OCI-LY1 (cell line): ENCODE measurements at regions not wholly inside any gene's neighbourhood (a gene's known extent, or its start where the extent isn't known, plus 50 kb on each side); places are given as distances from the start of the nearest gene placed in this dataset.

ENCODE experiments used
- H2AFZ ChIP-seq: fragments of 200-600 bp; sonication (generic), shearing (Covaris generic); 2 replicates; pipeline ENCODE4 v1.6.0; 2014; ENCODE audit warnings: antibody characterized with exemption, mild to moderate bottlenecking, low read length
- H3F3A ChIP-seq: fragments of 200-600 bp; sonication (generic), shearing (Covaris generic); 2 replicates; pipeline ENCODE4 v1.6.0; 2014; ENCODE audit warnings: mild to moderate bottlenecking, antibody characterized with exemption, low read length, moderate library complexity; ENCODE audit not compliant: insufficient read depth
- H3K27ac ChIP-seq: fragments of 200-600 bp; sonication (generic); 2 replicates; pipeline ENCODE4 v1.5.1; 2014; ENCODE audit warnings: low read length, mixed run types, mild to moderate bottlenecking, low read depth; ENCODE audit not compliant: poor library complexity, severe bottlenecking
- H3K27me3 ChIP-seq: fragments of 200-600 bp; sonication (generic); 2 replicates; pipeline ENCODE4 v1.6.0; 2014; ENCODE audit warnings: antibody characterized with exemption, mild to moderate bottlenecking, low read length, moderate library complexity; ENCODE audit not compliant: insufficient read depth
- H3K36me3 ChIP-seq: fragments of 200-600 bp; sonication (generic); 2 replicates; pipeline ENCODE4 v1.6.1; 2014; ENCODE audit warnings: mild to moderate bottlenecking, antibody characterized with exemption, low read length, moderate library complexity, mixed read lengths; ENCODE audit not compliant: insufficient read depth
- H3K4me1 ChIP-seq: fragments of 200-600 bp; sonication (generic); 2 replicates; pipeline ENCODE4 v1.5.1; 2014; ENCODE audit warnings: mild to moderate bottlenecking, low read length, moderate library complexity; ENCODE audit not compliant: insufficient read depth, severe bottlenecking
- H3K4me2 ChIP-seq: fragments of 200-600 bp; sonication (generic), shearing (Covaris generic); 2 replicates; pipeline ENCODE4 v1.6.1; 2014; ENCODE audit warnings: low read length
- H3K4me3 ChIP-seq: fragments of 200-600 bp; sonication (generic); 2 replicates; pipeline ENCODE4 v1.5.1; 2014; ENCODE audit warnings: low read length, low read depth, mild to moderate bottlenecking, mixed read lengths; ENCODE audit not compliant: poor library complexity, severe bottlenecking
- H3K79me2 ChIP-seq: fragments of 200-600 bp; shearing (Covaris generic); 2 replicates; pipeline ENCODE4 v1.6.1; 2016; ENCODE audit warnings: mixed run types, low read length, mixed read lengths; ENCODE audit not compliant: insufficient read depth
- H3K9ac ChIP-seq: fragments of 200-600 bp; sonication (generic), shearing (Covaris generic); 2 replicates; pipeline ENCODE4 v1.6.1; 2014; ENCODE audit warnings: mild to moderate bottlenecking, low read length, mixed read lengths
- H3K9me2 ChIP-seq: fragments of 200-600 bp; sonication (generic), shearing (Covaris generic); 2 replicates; pipeline ENCODE4 v1.6.1; 2014; ENCODE audit warnings: low read depth, mild to moderate bottlenecking, low read length, mixed read lengths
- H3K9me3 ChIP-seq: fragments of 200-600 bp; shearing (Covaris generic); 2 replicates; pipeline ENCODE4 v1.6.1; 2014; ENCODE audit warnings: low read length, mixed read lengths
- H4K20me1 ChIP-seq: fragments of 200-600 bp; sonication (generic), shearing (Covaris generic); 2 replicates; pipeline ENCODE4 v1.6.0; 2016; ENCODE audit warnings: mild to moderate bottlenecking, low read length; ENCODE audit not compliant: insufficient read depth
- EZH2 ChIP-seq: fragments of 200-600 bp; sonication (generic), shearing (Covaris generic); IDR thresholded peaks from 2 replicates; pipeline ENCODE4 v1.8.0; 2017; ENCODE audit warnings: borderline replicate concordance, mixed run types, mild to moderate bottlenecking, antibody characterized with exemption, low read length, moderate library complexity, mixed read lengths
- TF ChIP-seq, protein P1 (sequence below): fragments of 200-600 bp; sonication (generic), shearing (Covaris generic); IDR thresholded peaks from 2 replicates; pipeline ENCODE4 v1.5.1; 2017; ENCODE audit warnings: mild to moderate bottlenecking, antibody characterized with exemption, low read length, moderate library complexity, mixed read lengths

DNA sequence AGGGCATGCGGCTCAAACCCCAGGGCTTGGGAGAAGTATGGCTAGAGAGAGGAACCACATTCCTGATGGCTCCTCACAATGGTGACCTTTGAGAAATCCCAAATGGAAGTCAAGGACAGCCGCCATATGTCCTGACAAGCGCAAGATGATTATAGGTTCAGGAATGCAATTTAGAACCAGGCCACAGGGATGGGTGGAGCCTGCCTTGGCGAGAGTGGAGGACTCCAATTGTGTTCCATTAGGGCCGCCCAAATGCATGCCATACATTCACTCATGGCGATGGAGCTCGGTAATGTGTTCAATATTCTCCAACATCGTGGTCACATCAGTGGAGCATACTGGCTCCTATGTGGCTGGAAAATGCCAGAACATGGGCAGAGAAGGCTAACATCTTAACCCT lies 662.9 kb upstream of the ID2 start:
- H3K9me2 ChIP-seq, result no peaks in the 10 kb centered on the region
- no peak overlapping the region for H3K9ac ChIP-seq
- H3K36me3 ChIP-seq, result no peaks in the 10 kb centered on the region
- no peaks in the 10 kb centered on the region for H4K20me1 ChIP-seq
- H3K27ac ChIP-seq, result no peak overlapping the region
- H3F3A ChIP-seq, result no peaks in the 10 kb centered on the region
- no peaks in the 10 kb centered on the region for H3K79me2 ChIP-seq
- TF ChIP-seq, protein P1, sequence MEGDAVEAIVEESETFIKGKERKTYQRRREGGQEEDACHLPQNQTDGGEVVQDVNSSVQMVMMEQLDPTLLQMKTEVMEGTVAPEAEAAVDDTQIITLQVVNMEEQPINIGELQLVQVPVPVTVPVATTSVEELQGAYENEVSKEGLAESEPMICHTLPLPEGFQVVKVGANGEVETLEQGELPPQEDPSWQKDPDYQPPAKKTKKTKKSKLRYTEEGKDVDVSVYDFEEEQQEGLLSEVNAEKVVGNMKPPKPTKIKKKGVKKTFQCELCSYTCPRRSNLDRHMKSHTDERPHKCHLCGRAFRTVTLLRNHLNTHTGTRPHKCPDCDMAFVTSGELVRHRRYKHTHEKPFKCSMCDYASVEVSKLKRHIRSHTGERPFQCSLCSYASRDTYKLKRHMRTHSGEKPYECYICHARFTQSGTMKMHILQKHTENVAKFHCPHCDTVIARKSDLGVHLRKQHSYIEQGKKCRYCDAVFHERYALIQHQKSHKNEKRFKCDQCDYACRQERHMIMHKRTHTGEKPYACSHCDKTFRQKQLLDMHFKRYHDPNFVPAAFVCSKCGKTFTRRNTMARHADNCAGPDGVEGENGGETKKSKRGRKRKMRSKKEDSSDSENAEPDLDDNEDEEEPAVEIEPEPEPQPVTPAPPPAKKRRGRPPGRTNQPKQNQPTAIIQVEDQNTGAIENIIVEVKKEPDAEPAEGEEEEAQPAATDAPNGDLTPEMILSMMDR, result no peak
- TF ChIP-seq EZH2, result no peak
- no peak overlapping the region for H2AFZ ChIP-seq
- no peaks in the 10 kb centered on the region for H3K27me3 ChIP-seq
- H3K4me1 ChIP-seq, result no peaks in the 10 kb centered on the region
- H3K4me2 ChIP-seq, result no peak overlapping the region
- no peak overlapping the region for H3K4me3 ChIP-seq
- H3K9me3 ChIP-seq, result peaks cover 8% of the 10 kb centered on the region; the same call in 1 of the 2 replicates

DNA sequence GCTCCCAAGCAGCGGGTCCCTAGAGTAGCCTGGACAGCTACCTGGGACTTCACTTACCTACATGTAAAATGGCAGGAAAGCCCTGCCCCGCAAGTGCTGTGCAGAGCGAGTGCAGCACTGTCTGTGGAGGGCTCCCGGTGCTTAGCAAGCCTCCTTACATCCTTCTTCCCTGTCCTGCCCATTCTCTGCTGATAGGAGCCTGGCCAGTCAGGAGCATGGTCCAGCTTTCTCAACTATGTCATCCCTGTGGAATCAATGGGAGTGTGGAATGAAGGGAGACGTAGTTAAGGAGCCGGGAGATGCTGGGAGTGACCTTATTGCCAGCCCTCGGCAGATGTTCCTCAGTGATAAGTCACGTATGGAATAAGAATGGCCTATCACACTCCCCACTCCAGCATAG lies 661.9 kb upstream of the ID2 start:
- Histone ChIP-seq H4K20me1 (no peaks in the 10 kb centered on the region), H3K27ac (no peak overlapping the region), H3K4me1 (no peaks in the 10 kb centered on the region), H2AFZ (no peak overlapping the region), H3K9me3 (peaks cover 8% of the 10 kb centered on the region; the same call in 1 of the 2 replicates), H3K4me2 (no peak overlapping the region), H3K79me2 (no peaks in the 10 kb centered on the region), H3K36me3 (no peaks in the 10 kb centered on the region), H3K9ac (no peak overlapping the region), H3K4me3 (no peak overlapping the region), H3F3A (no peaks in the 10 kb centered on the region), H3K27me3 (no peaks in the 10 kb centered on the region), H3K9me2 (no peaks in the 10 kb centered on the region)
- no peak for TF ChIP-seq EZH2
- TF ChIP-seq, protein P1, result no peak

GRCh38 chr2:8021921-8022320 lies 659.9 kb upstream of the ID2 start:
- H3K4me1 ChIP-seq, result no peaks in the 10 kb centered on the region
- no peak overlapping the region for H3K27ac ChIP-seq
- no peak overlapping the region for H2AFZ ChIP-seq
- H3F3A ChIP-seq, result no peaks in the 10 kb centered on the region
- TF ChIP-seq, protein P1, result no peak
- H3K36me3 ChIP-seq, result no peaks in the 10 kb centered on the region
- H3K9ac ChIP-seq, result no peak overlapping the region
- H3K9me3 ChIP-seq, result peaks cover 8% of the 10 kb centered on the region; the same call in 1 of the 2 replicates
- H3K27me3 ChIP-seq, result no peaks in the 10 kb centered on the region
- H3K79me2 ChIP-seq, result no peaks in the 10 kb centered on the region
- H3K4me2 ChIP-seq, result no peak overlapping the region
- H4K20me1 ChIP-seq, result no peaks in the 10 kb centered on the region
- no peak overlapping the region for H3K4me3 ChIP-seq
- H3K9me2 ChIP-seq, result no peaks in the 10 kb centered on the region
